Activated CD4-positive, alpha-beta T cell treated with anti-CD3 and anti-CD28 coated beads, Interleukin-2, amount 50 U/mL, for 1 hour (primary cell): ENCODE measurements at regions not wholly inside any gene's neighbourhood (a gene's known extent, or its start where the extent isn't known, plus 50 kb on each side); places are given as distances from the start of the nearest gene placed in this dataset.

ENCODE experiments used
- DNase-seq: peaks from one replicate; pipeline ENCODE4 v3.0.0-alpha.2; 2020

- no peak for DNase-seq
These were observed 146.7 kb downstream of the TSN start for GRCh38 chr2:121902171-121902591.

- DNase-seq: no peak
These were observed 147.2 kb downstream of the TSN start for GRCh38 chr2:121902616-121903015.

- no peak for DNase-seq
These were observed 147.7 kb downstream of the TSN start for GRCh38 chr2:121903037-121903689.

DNA sequence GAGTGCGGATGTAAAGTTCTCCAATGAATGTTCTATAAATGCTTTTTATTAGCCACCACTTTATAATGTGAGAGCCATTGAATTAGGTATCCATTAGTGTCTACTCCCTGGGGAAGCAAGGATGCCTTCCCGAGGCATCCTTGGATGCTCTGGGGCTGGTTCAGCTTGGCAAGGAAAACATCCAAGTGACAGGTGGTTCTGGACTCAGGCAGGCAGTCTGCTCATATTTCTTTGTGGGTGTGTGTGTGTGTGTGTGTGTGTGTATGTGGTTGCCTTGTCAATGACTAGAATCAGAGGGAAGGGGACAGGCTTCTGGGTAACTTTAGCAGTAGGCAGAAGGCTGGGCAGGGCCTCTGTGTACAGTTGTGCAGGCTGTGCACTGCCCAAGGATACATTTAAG, 149.2 kb downstream of the TSN start:
- no peak for DNase-seq

DNA sequence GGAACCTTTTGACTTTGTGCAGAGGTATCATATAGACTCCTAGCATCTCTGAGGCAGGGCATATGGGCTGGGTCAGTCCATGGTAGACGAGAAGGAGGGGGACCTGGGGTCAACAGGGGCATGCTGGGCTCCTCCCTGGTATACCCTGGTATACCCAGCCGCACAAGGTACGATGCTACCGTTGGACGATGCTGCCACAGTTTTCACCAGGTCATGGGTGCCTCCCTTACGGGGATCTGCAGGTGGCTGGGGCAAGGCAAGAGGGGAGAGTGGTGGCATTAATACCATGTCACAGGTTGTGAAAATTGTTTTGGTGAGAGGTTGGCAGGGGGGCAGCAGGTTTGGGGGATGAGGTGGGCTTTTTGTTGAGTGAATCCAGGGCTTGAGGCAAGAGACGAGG, 149.8 kb downstream of the TSN start:
- DNase-seq: no peak

DNA sequence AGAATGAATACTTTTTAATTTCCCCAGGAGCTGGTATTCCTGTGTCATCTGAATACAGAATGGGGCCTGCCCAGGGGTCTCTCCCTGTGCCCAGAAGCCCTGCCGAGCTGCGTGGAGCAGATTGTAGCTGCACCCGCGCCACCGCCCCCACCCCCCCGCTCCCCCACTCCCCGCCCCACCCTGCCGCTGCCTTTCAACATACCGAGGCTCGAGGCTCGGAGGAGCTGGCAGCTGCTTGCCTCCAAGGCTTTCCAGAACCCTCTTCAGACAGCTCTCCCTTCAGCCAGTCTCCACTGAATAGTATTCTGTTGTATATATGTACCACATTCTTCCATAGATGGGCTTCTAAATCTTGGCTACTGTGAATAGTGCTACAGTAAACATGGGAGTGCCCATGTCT, 150.7 kb downstream of the TSN start:
- no peak for DNase-seq

DNA sequence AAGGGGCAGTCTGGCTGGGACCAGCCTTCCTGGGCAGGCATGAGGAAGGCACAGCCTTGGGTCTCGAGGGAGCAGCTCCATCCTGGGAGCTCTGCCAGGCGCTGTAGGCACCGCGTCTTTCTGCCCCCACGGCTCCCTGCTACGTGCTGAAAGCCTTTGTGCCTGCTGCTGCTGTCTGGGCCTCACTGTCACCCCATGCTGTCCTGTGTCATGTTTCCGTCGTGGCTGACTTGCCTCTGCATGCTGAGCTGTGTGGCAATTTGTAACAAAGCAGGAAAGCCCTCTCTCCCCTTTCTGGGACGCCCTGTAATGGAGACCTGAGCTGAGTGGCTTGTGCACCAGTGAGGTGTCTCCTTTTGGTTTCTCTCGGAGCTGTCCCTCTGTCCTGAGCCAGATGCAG, 152.5 kb downstream of the TSN start:
- DNase-seq: no peak

DNA sequence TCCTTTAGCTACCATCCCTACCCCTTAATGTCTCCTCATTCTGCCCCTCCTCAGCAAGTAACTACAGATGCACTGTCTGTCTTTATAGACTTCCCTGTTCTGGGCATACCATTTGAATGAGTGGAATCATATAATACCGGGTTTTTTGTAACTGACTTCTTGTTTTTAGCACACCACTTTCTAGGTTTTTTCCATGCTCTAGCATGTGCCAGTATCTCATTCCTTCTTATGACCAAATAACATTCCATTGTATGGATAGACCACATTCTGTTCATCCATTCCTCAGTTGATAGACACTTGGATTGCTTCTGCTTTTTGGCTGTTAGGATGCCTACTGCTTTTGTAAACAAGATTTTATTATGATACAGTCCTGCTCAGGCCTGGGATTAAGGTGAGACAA, 154.7 kb downstream of the TSN start:
- no peak for DNase-seq

GRCh38 chr2:121911036-121911435, 155.6 kb downstream of the TSN start:
- DNase-seq: no peak

- no peak for DNase-seq
These were observed 161.7 kb downstream of the TSN start for GRCh38 chr2:121917143-121917542.

- no peak for DNase-seq
These were observed 162.8 kb downstream of the TSN start for GRCh38 chr2:121918231-121918630.

DNA sequence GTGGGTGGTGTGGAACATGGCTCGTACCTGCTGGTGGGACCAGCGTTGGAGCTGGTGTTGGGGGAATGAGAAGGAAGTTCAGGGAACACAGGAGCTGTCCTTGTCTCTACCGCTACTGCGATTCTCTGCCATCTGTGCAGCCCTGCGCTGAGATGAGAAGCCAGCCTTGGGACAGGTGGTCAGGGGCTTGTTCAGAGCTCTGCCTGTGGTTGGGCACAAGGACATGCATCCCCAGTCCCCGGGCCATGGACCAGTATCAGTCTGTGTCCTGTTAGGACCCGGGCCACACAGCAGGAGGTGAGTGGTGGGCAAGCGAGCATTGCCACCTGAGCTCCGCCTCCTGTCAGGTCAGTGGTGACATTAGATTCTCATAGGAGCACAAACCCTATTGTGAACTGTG, 164.4 kb downstream of the TSN start:
- no peak for DNase-seq

GRCh38 chr2:121925466-121925865, 170.0 kb downstream of the TSN start:
- no peak for DNase-seq

DNA sequence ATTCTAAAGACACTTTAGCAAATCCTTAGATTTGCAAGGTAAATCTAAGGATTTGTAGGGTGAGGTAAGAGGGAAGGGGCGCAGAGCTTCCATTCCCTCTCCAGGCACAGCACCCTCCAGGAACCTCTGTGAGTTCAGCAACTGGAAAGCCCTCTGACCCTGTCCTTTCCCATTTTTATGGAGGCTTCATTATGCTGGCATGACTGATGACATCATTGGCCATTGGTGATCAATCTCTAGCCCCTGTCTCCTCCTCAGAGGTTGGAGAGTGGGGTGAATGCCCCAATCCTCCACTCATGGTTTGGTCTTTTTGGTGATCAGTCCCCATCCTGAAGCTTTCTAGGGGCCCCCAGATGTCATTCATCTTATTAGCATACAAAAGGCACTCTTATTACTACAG, 187.8 kb downstream of the TSN start:
- no peak for DNase-seq

- no peak for DNase-seq
These were observed 188.8 kb downstream of the TSN start for GRCh38 chr2:121944072-121944831.

- DNase-seq: no peak
These were observed 192.2 kb downstream of the TSN start for GRCh38 chr2:121947674-121948073.

DNA sequence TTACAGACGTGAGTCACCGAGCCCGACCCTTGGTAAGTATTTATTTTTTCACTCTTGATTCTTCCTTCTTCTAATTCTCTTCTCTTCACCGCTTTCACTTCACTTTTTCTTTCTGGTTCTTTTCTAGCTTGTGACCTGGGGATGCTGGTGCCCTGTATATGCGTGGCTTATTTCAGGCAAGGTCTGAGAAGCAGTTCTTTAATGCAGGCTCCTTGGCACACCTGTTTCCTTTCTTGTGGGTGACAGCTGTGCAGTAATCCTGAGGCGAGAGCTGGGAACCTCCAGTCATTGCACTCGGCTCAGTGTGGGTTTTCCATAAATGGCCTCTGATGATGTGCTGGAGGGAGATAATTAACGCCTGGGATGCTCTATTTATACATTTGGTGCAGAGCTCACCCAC, 193.8 kb downstream of the TSN start:
- DNase-seq: no peak

DNA sequence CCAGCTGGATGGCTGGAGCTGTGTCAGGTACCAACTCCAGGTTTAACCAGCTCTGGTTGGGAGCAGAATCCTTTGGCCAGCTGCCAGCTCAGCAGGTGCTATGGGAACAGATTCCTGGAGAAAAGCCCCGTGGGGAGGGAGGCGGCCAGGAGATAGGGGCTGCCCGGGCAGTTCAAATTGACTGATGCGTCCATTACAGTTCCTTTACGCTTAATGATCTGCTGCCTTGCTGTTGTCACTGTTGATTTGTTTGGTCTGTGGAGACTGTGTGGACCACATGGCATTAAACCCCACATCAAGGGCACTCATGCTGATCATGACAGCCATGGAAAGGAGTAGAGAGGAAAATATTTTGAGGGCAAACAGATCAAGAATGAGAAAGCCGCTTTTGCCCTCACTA, 200.0 kb downstream of the TSN start:
- no peak for DNase-seq

DNA sequence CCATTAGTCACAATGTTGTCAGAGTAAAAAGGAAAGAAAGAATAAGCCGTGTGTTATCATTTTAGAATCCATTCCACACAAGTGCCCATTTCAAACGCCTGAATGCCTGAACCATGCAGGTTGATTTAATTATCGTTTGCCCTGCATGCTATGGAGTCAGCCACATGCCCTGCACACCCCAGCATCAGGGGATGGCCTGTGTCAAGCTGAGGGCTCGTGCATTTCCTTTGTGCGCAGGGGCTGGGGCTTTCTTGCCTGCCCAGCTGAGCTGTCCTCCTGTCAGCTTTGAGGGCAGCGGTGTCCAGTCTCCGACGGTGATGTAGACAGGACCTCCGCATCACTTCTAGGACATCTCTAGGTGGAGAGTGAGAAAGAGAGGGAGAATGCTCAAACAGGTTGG, 200.4 kb downstream of the TSN start:
- no peak for DNase-seq

DNA sequence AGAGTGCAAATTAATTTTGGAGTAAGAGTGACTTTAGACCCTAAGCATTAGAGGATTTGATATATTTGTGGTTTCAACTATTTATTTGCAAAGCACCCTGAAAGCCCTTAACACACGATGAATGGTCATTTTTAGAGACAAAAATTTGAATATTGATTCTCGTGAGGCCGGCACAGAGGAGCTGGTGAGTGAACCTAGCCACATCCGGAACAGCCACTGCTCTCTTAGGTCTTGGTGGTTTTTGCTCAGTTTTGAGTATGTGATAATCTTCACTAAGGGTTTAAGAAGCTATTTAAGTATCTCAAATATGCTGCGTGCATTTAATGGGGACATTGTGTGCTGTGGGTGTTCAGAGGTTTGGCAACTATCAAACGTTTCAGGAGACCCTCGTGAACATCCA, 204.8 kb downstream of the TSN start:
- no peak for DNase-seq

- DNase-seq: no peak
These were observed 206.3 kb downstream of the TSN start for GRCh38 chr2:121961761-121962160.

DNA sequence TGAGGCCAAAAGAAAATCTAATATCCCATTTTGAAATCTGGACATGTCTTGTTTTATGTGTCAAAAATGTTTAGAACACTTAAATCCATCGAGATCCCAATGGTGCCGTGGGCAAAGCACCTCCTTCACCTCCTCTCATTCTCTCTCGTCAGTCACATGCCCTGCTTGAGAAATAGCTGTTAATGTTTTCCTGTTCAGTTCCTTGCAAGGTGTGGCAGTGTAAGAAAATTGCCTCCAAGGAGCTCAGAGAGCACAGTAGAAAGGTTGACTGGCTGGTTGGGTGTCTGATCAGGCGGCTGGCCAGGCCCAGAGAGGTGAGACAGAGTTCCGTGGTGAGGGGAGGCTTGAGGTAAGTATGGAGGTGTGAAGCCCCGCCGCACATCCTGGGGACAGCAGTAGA, 210.2 kb downstream of the TSN start:
- DNase-seq: no peak

DNA sequence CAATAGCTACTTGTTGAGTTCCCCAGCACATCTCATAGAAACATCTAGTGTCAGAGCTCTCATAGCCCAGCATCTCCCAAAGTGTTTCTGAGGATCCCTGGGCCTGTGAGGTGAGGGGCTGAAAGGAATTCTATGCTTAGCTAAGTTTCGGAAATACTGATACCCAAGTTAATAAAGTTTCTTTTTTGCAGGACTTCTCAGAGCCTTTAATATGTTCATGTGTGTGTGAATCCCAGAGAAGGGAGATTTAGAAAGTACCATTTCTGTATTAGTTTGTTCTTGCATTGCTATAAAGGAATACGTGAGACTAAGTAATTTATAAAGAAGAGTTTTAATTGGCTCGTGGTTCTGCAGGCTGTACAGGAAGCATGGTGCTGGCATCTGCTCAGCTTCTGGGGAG, 211.2 kb downstream of the TSN start:
- DNase-seq: no peak

DNA sequence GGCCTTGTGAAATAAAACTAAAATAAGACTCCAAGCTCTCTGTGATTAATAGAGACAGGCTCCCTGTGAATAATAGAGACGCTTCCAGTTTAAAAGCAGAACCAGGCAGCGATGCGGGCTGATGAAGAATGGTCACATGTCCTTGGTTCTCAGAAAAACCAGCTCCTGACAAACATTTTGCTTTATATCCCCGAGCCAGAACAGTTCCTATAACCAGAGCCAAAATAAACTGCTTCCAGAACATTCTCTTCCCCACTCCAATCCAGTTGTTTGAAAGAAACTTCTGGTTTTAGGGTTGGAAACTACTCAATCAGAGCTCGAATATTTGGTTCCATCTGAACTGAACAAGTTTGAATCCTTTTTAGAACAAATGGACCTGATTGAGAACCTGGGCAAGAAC, 213.7 kb downstream of the TSN start:
- DNase-seq: no peak
